Gastrocnemius medialis (tissue), 4 donors: ENCODE measurements at regions not wholly inside any gene's neighbourhood (a gene's known extent, or its start where the extent isn't known, plus 50 kb on each side); places are given as distances from the start of the nearest gene placed in this dataset.

Source experiments
- CTCF ChIP-seq, 5 experiments: fragments of 450-650 bp in 3 of 5; fragments of 200-600 bp in 2 of 5; sonication (generic) in 2 of 5; IDR thresholded peaks in 4 of 5; conservative IDR thresholded peaks in 1 of 5; 1 replicate in 4 of 5; 2 replicates in 1 of 5; pipeline ENCODE4 v1.5.1; 2016 to 2019; ENCODE audit warnings: antibody characterized with exemption in 5 of 5, mild to moderate bottlenecking in 3 of 5, moderate library complexity in 3 of 5
- POLR2A ChIP-seq, 2 donors: fragments of 450-650 bp; IDR thresholded peaks; one replicate each; pipeline ENCODE4 v1.6.1; 2017; ENCODE audit warnings: antibody characterized with exemption in 2 of 2, mild to moderate bottlenecking in 2 of 2, moderate library complexity in 2 of 2

DNA sequence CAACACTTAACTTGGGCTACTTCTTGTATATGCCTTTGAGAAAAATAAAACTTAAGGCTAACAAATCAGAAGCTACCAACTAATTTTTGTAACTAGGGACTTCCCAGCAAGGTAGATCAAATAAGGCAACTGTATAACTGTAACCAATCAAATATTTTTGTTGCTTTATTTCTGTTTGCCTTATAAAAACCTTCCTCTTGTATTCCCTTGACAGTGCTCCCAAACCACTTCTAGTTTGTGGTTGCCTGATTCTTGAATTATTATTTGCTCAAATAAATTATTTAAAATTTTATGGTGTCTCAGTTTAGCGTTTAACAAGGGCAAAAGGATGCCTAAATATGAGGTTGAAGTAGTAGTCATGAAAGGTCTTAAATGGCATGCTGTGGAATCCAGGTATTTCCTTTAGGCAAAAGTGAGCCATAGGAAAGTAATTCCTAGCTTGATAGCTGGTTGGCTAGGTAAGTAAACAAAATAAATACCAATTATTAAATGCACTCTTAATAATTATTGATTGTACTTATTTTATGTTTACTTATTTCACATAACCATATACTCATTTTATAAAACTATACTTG, 632.6 kb downstream of the RPL10L start:
- TF ChIP-seq CTCF (IDR thresholded peaks at IDR 0.05 in 4 of 5, conservative IDR thresholded peaks at IDR 0.05 in 1 of 5) (no peak), POLR2A (IDR thresholded peaks at IDR 0.05) (no peak)
